HepG2 (cell line): ENCODE measurements at regions not wholly inside any gene's neighbourhood (a gene's known extent, or its start where the extent isn't known, plus 50 kb on each side); places are given as distances from the start of the nearest gene placed in this dataset.

Experiments used
- AGO1 ChIP-seq: fragments of 200-400 bp; formaldehyde crosslinking; IDR thresholded peaks from 2 replicates; pipeline ENCODE4 v1.6.1; 2017; ENCODE audit warnings: mild to moderate bottlenecking, low read depth, low read length, moderate library complexity; ENCODE audit not compliant: poor library complexity, severe bottlenecking
- AKNA ChIP-seq: sonication (generic); formaldehyde crosslinking; IDR thresholded peaks from 2 replicates; pipeline ENCODE4 v1.4.0; 2020; ENCODE audit warnings: missing genetic modification reagents, borderline replicate concordance
- ATF1 ChIP-seq: IDR thresholded peaks from 2 replicates; pipeline ENCODE4 v1.6.1; 2016; ENCODE audit warnings: mild to moderate bottlenecking, control low read depth
- BCL3 ChIP-seq: sonication (generic); formaldehyde crosslinking; IDR thresholded peaks from 2 replicates; pipeline ENCODE4 v1.5.1; 2020; ENCODE audit warnings: mild to moderate bottlenecking, missing genetic modification reagents, moderate library complexity
- EP300 ChIP-seq, 3 experiments: sonication (generic) in 1 of 3; formaldehyde crosslinking in 1 of 3; IDR thresholded peaks; 2 replicates each; pipeline versions ENCODE4 v1.5.1 to v1.6.1; 2011 to 2020; ENCODE audit warnings: low read depth in 2 of 3, low read length in 2 of 3, borderline replicate concordance in 1 of 3, improper control_type of control experiment in 1 of 3, mild to moderate bottlenecking in 1 of 3, missing genetic modification reagents in 1 of 3, moderate library complexity in 1 of 3
- FLYWCH1 ChIP-seq: sonication (generic); formaldehyde crosslinking; IDR thresholded peaks from 2 replicates; pipeline ENCODE4 v1.8.1; 2023; ENCODE audit warnings: mild to moderate bottlenecking, missing genetic modification reagents
- GATA4 ChIP-seq: sonication (generic); IDR thresholded peaks from 2 replicates; pipeline ENCODE4 v1.6.1; 2016; ENCODE audit warnings: antibody characterized with exemption, low read depth, borderline replicate concordance
- HDAC6 ChIP-seq: fragments of 200-600 bp; sonication (generic); IDR thresholded peaks from 2 replicates; pipeline ENCODE4 v1.7.0; 2017; ENCODE audit warnings: mild to moderate bottlenecking, antibody characterized with exemption, low read length, low read depth
- HOMEZ ChIP-seq: IDR thresholded peaks from 2 replicates; pipeline ENCODE4 v1.6.1; 2016; ENCODE audit warnings: low read depth
- IRF2 ChIP-seq: IDR thresholded peaks from 2 replicates; pipeline ENCODE4 v1.6.1; 2018; ENCODE audit warnings: missing genetic modification reagents, missing compliant biosample characterization
- KAT7 ChIP-seq: IDR thresholded peaks from 2 replicates; pipeline ENCODE4 v1.6.1; 2018; ENCODE audit warnings: borderline replicate concordance, missing compliant biosample characterization
- NCOA5 ChIP-seq: sonication (generic); formaldehyde crosslinking; IDR thresholded peaks from 2 replicates; pipeline ENCODE4 v1.4.0; 2020; ENCODE audit warnings: missing genetic modification reagents
- SIN3B ChIP-seq: fragments of 150-350 bp; IDR thresholded peaks from 2 replicates; pipeline ENCODE4 v1.6.1; 2014; ENCODE audit warnings: low read length
- SMARCC2 ChIP-seq: fragments of 450-650 bp; IDR thresholded peaks from 2 replicates; pipeline ENCODE4 v1.6.1; 2017; ENCODE audit warnings: antibody characterized with exemption, mild to moderate bottlenecking
- ZBTB26 ChIP-seq: IDR thresholded peaks from 2 replicates; pipeline ENCODE4 v1.6.1; 2016; ENCODE audit warnings: missing compliant biosample characterization, missing genetic modification reagents, borderline replicate concordance
- ZNF24 ChIP-seq: fragments of 450-650 bp; IDR thresholded peaks from 2 replicates; pipeline ENCODE4 v1.6.1; 2017; ENCODE audit warnings: antibody characterized with exemption, mild to moderate bottlenecking
- ZNF343 ChIP-seq: sonication (generic); formaldehyde crosslinking; IDR thresholded peaks from 2 replicates; pipeline ENCODE4 v1.4.0; 2020; ENCODE audit warnings: mild to moderate bottlenecking, missing genetic modification reagents
- ZNF556 ChIP-seq: sonication (generic); formaldehyde crosslinking; IDR thresholded peaks from 2 replicates; pipeline ENCODE4 v1.4.0; 2020; ENCODE audit warnings: mild to moderate bottlenecking, missing genetic modification reagents, borderline replicate concordance
- ZNF660 ChIP-seq: sonication (generic); formaldehyde crosslinking; IDR thresholded peaks from 2 replicates; pipeline ENCODE4 v1.5.1; 2020; ENCODE audit warnings: mild to moderate bottlenecking, low read depth, missing genetic modification reagents, borderline replicate concordance
- ZNF678 ChIP-seq: sonication (generic); formaldehyde crosslinking; IDR thresholded peaks from 2 replicates; pipeline ENCODE4 v1.4.0; 2020; ENCODE audit warnings: mild to moderate bottlenecking, missing genetic modification reagents
- ZSCAN22 ChIP-seq: sonication (generic); formaldehyde crosslinking; IDR thresholded peaks from 2 replicates; pipeline ENCODE4 v1.4.0; 2020; ENCODE audit warnings: mild to moderate bottlenecking, missing genetic modification reagents

- TF ChIP-seq ZBTB26 (CRISPR knock-in tag) (peak; percentile 79; the same call in 1 of the 2 replicates), EP300 (IDR thresholded peaks at IDR 0.05; ENCODE audit: low read depth in 2 of 2, low read length in 2 of 2) (peak; percentile 98 to 100), EP300 (CRISPR knock-in tag; IDR thresholded peaks at IDR 0.05; ENCODE audit: borderline replicate concordance) (peak; percentile 100), IRF2 (CRISPR knock-in tag) (peak; percentile 96), SIN3B (peak; percentile 36; the same call in 1 of the 2 replicates), AGO1 (no peak), ZNF556 (CRISPR knock-in tag) (peak; percentile 90; the same call in 1 of the 2 replicates), FLYWCH1 (CRISPR knock-in tag) (no peak), BCL3 (CRISPR knock-in tag) (peak; percentile 96), AKNA (no peak), HDAC6 (no peak), ZNF660 (CRISPR knock-in tag) (no peak), ZNF678 (0 out of 2 replicates have a peak, but pooled peaks have one; percentile 27), ZSCAN22 (no peak; the same call in 1 of the 2 replicates), KAT7 (CRISPR knock-in tag) (peak; percentile 83; the same call in 1 of the 2 replicates), ZNF24 (peak; percentile 86), ZNF343 (CRISPR knock-in tag) (no peak), HOMEZ (CRISPR knock-in tag) (peak; percentile 88), SMARCC2 (peak; percentile 76), NCOA5 (CRISPR knock-in tag) (no peak; the same call in 1 of the 2 replicates), GATA4 (peak; percentile 100), ATF1 (peak; percentile 91)
These were observed 91.8 kb upstream of the RFX8 start (continued) for GRCh38 chr2:101566632-101567228.
